ENCODE measurements at regions not wholly inside any gene's neighbourhood (a gene's known extent, or its start where the extent isn't known, plus 50 kb on each side); places are given as distances from the start of the nearest gene placed in this dataset.

DNA sequence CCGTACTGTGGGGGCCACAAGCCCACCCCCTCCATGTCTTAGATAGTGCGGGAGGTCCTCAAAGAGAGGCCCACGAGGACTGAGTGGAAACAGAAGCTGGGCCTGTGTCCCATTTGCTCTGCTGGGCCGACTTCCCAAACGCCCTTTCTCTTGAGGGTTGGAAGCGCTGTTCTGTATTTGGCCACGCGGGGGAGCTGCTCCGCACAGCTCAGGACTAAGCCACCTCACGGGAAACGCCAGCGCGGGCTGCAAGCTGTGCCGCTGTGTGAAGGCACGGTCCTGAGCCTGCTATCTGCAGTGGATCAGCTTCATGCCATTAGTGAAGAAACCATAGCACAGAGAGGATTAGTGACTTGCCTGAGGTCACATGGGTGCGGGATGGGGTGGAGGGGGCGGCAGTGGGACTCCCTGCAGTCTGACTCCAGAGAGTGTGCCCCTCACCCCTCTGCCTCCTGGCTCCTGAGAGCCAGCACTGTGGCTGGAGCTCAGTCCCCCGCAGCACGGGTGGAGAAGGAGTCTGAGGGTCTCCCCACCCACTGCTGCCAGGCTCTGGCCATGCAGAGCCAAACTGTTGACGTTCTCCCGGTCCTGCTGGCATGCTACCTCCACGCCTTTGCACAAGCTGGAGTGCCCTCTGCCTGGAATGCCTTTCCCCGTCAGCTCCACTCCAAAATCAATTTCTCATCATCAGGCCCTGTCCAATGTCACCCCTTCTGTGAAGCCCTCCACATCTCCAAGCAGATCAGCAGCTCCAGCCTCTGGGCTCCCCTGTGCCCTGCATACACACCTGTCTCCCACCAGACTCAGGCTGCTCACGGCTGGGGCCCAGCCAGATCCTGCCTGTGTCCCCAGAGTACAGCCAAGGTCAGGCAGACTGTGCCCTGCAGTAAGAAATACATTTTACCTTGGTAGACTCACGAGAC is 51.5 kb upstream of the LRRC32 start:
- DNase-seq = peak; percentile 74

DNA sequence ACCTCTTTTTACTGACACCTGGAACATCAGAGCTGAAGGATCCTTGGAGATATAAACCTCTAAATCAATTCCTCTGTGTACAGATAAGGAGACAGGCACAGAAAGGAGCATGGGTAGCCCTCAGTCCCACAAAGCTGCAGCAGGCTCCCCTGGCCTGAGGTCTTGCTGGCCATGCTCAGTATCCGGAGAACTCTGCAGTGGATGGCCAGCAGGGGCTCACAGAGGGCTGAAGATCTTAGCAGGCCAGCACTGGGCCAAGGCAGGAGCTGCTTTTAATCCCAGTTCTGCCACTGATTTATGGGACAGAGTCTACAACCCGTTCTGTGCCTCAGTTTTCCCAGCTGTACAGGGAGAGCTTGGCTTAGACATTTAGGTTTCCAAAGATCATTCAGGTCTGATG is 52.6 kb upstream of the LRRC32 start:
- no peak for DNase-seq

DNA sequence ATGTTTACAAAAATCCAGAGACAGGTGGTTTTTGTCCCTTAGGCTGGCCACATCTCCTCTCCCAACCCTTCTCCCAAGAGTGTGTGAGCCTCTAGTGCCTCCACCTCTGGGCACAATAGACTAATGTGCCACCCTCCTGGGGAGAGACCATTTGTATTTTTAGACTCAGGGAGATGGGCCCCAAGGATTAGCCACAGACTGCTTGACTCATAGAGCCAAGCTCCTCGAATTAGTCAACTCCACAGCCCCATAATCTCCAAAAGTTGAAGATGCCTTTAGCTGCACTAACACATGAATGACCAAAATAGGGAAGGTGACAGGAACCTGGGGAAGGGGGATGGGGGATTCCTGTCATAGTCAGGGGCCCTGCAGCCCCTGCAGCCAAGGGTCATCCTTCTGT is 53.0 kb upstream of the LRRC32 start:
- DNase-seq = no peak

DNA sequence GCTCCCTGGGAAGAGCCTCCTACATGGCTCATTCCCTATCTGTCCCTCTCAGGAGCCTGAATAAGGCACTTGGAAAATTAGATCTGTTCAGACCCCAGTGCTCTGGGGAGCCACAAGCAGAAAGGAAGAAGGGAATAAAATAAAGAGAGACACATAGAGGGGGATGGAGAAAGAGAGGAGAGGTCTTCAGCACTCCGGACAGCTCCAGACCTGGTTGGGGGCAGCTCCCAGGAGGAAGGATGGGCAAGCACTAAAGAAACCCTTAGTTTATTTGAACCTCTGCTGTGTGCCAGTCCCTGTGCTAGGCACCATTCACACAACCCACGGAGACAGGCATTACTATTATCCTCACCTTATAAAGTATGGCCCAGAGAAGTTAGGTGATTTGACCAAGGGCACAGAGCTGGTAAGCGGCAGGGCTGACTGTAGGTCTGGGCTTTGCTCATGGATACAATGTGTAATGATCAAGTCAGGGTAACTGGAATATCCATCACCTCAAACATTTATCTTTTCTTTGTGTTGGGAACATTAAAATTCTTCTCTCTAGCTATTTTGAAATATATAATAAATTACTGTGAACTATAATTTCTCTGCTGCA is 53.7 kb upstream of the LRRC32 start:
- no peak for DNase-seq

DNA sequence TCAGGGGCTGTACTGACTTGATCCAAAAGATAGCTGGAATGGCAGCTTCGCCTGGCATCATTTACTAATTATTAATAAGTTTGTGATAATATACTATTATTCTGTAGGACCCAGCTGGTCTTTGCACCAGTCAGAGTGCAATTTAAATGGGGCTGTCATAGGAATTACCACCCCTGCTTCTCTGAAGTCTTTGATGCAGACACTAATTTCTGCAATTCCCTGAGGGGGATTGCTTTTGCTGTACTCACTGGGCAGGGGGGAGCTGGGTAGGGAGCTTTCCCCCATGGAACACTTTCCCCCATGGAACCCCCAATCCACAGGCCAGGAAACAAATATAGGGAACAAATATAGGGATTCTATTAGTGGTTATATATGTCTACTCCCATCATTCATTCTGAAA is 54.9 kb upstream of the TSKU start:
- DNase-seq = no peak

DNA sequence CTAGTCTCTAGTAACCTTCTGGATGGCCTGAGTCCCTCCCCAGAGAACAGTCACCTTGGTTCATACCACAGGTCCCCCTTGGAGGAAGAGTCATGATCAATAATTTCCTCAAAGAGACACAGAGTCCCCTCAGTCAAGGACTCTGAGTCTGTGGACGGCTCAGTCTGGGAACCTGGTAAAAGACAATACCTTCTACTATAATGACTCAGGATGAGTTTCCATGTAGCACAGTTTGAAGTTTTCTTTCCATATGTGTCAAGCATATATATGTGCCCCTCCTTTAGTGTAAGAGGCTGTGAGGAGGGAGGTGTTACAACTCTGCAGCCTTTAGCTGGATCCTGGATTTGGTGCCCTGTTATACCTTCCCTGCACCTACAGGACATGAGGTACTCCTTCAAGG is 54.4 kb upstream of the TSKU start:
- no peak for DNase-seq

DNA sequence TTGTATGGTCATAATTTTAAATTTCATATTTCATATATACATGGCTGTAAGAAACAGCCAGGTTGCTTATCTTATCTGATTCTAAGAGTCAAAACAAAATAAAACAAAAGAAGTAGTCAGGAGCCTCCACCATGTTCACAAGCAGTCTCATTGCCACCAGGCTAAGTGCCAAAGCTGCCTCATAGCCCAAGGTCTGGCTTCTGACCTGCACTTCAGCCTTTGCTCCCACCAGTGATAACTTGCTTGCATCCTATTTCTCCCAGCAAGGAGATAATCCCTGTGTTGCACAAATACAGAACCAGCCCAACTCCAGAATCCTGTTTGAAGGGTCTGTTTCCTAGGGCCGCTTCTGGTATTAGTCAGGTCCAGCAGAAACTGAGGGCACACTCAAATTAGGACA is 53.9 kb upstream of the TSKU start:
- no peak for DNase-seq

DNA sequence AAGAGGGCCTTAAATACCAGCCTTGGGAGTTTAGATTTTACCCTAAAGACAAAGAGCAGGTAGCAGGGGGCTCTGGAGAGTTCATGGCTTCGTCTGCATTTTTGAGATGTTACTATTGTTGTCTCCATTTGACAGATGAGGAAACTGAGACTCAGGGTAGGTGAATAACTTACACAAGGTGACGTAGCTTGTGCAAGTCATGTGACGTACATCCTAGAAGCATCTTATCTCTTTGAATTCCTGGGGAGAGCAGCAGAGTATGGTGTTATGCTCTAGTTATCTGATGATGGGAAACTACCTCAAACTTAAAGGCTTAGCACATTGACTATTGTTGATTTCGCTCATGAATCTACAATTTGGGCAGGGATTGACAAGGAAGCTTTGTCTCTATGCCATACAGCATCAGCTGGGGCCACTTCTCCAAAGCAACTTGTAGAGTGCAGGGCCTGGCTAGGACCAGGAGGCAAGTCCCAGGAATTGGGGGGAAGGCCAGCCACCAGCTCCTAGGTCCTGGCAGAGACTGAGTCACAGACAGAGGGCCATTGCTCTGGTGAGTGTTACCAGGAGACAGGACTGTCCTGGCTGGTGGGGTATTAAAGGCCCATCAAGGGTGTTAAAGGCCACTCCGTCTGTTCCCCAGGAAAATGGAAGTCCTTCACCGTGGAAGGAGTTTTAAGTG is 52.1 kb upstream of the TSKU start:
- DNase-seq = no peak

DNA sequence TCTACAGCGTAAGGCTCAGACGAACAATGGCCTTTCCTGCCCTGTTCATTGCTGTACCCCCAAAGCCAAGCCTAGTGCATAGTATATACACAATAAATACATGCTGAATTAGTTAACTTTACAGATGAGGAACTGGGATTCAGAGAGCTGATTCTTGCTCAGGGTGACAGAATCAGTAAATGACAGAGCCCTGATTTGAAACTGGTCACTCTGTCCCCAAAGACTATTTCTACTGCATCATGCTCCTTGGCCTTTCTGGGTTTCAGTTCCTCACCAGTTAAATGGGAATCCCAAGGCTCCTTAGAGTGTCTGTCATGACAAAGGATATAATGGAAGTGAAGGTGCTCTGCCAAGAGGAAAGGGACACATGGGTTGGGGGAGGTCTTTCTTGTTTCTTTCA is 50.5 kb upstream of the TSKU start:
- DNase-seq = no peak

Data from COR-L47 (cell line).